ENCODE measurements at regions not wholly inside any gene's neighbourhood (a gene's known extent, or its start where the extent isn't known, plus 50 kb on each side); places are given as distances from the start of the nearest gene placed in this dataset.

DNA sequence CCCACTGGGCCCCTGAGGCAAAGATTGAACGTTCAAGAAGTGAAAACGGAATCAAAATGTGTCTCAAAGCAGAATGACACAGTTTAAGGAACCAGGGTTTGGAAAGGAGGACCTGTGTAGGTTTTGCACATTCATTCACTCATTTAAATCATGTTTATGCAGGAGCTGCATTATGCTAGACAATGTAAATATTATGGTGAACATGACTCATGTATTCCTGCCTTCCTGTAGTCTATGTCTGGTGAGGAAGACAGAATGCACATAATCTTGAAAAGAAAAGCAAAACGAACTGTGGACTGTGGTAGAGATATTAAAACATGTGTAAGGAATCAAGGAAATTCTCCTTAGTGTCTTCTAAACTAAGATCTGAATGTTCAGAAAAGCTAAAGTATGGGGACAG is 311.8 kb upstream of the SMIM31 start:
- intact Hi-C loops (cut with DNase I, micrococcal nuclease), result no loop called here
- ATAC-seq (no peak), DNase-seq (no peak)
- ChIA-PET POLR2A (no interaction called here), CTCF (no interaction called here)
- Mint-ChIP-seq H3K27ac (no peak overlapping the region), H3K36me3 (ENCODE audit: low read depth) (no peaks in the 10 kb centered on the region), H3K9me3 (ENCODE audit: low read depth) (no peaks in the 10 kb centered on the region), H3K27me3 (no peaks in the 10 kb centered on the region), H3K4me3 (no peak overlapping the region), H3K4me1 (no peaks in the 10 kb centered on the region)

DNA sequence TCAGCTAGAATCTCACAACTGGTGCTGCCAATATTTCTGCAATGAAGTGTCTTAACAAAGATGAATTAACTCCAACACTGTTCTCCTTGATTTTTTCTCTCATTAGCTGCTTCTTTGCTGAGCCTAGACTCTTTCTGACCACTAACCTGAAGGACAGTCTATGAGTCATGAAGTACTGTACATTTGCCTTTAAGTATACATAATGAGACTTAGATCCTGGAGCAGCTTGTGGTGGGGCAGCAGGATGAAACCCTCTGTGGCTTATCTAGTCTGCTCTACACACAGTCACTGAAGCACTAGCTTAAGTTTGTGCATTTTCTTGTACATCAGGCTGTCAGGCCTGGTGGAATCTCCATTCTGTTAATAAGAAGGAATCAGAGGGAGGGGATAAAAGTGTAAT is 307.4 kb upstream of the SMIM31 start:
- no peaks in the 10 kb centered on the region for H3K27me3 Mint-ChIP-seq
- no peaks in the 10 kb centered on the region for H3K9me3 Mint-ChIP-seq (ENCODE audit: low read depth)
- intact Hi-C loops (cut with DNase I, micrococcal nuclease), result no loop called here
- no peaks in the 10 kb centered on the region for H3K4me1 Mint-ChIP-seq
- ATAC-seq (no peak), DNase-seq (no peak)
- H3K36me3 Mint-ChIP-seq (ENCODE audit: low read depth), result no peaks in the 10 kb centered on the region
- H3K27ac Mint-ChIP-seq, result no peak overlapping the region
- CTCF ChIA-PET, result interaction anchor here (0.7 kb wide), 1 partner anchor 53 kb away, joined by 3 read pairs; no protein-coding TSS in a partner anchor
- H3K4me3 Mint-ChIP-seq, result no peak overlapping the region
- POLR2A ChIA-PET, result no interaction called here

DNA sequence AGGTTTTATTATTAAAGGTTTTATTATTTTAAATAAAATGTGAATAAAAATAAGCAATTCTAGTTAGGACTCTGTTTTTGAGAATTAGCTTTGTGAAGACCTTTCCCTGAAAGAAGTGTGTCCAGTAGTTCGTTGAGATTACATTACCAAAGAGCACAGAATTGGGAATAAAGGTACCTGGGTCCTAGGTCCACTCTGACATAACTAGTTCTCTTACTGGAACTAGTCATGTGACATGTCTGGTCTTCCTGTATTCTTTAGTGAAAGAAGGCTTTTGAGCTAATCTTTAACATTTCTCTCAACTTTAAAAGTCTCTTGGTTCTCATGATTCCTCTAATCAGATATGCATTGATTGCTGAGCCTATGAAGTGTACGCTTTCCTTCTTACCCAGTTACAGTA is 292.0 kb upstream of the SMIM31 start:
- Mint-ChIP-seq H3K27ac (no peak overlapping the region), H3K4me1 (no peaks in the 10 kb centered on the region), H3K4me3 (no peak overlapping the region), H3K9me3 (ENCODE audit: low read depth) (no peaks in the 10 kb centered on the region), H3K36me3 (ENCODE audit: low read depth) (no peaks in the 10 kb centered on the region), H3K27me3 (no peaks in the 10 kb centered on the region)
- POLR2A ChIA-PET, result no interaction called here
- no peak for ATAC-seq
- CTCF ChIA-PET, result no interaction called here
- intact Hi-C loops (cut with DNase I, micrococcal nuclease), result no loop called here
- DNase-seq, result no peak

DNA sequence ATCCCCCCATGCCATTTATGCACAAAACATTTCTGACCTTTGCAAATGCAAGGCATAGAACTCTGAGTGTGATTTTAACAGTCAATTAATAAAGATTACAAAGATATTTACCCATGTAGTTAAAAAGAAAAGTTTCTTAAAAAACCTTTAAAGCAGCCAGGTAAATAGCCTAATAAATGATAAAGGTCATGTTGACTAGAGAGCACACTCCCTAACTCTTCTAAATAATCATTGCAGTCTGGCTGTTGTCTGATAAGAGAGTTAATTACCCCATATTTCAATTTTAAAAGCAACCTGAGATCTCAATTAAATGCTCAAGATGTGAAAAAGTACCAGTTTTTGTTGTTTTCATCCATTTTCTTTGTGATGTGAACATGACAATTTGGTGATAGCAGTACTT is 291.5 kb upstream of the SMIM31 start:
- no peaks in the 10 kb centered on the region for H3K27me3 Mint-ChIP-seq
- no peak overlapping the region for H3K27ac Mint-ChIP-seq
- no peak for ATAC-seq
- no peaks in the 10 kb centered on the region for H3K9me3 Mint-ChIP-seq (ENCODE audit: low read depth)
- intact Hi-C loops (cut with DNase I, micrococcal nuclease), result no loop called here
- ChIA-PET POLR2A (no interaction called here), CTCF (no interaction called here)
- no peak for DNase-seq
- no peaks in the 10 kb centered on the region for H3K36me3 Mint-ChIP-seq (ENCODE audit: low read depth)
- H3K4me1 Mint-ChIP-seq, result no peaks in the 10 kb centered on the region
- no peak overlapping the region for H3K4me3 Mint-ChIP-seq

DNA sequence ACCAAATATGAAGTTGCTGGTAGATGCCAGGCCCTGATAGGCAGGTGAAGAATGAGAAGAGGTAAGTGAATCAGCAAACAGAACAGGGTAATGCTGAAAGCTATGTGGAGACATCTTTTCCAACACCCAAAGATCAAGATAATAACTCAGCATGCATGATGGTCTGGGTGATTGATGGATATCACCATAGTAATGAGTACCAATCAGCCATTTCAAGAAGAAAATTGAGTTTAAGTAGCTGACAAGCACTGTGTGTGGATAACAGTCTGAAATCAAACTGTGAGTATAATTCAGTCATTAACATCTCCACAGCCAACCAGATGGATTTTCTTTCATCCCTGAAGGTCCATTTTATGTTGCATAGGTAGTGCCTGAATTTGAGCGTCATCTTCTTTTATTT is 289.6 kb upstream of the SMIM31 start:
- Mint-ChIP-seq H3K27me3 (no peaks in the 10 kb centered on the region), H3K9me3 (ENCODE audit: low read depth) (no peaks in the 10 kb centered on the region), H3K27ac (no peak overlapping the region), H3K4me1 (no peaks in the 10 kb centered on the region), H3K36me3 (ENCODE audit: low read depth) (no peaks in the 10 kb centered on the region), H3K4me3 (no peak overlapping the region)
- no peak for DNase-seq
- intact Hi-C loops (cut with DNase I, micrococcal nuclease), result no loop called here
- ATAC-seq, result no peak
- CTCF ChIA-PET, result interaction anchor here (1.3 kb wide), 1 partner anchor 19 kb away, joined by 3 read pairs; no protein-coding TSS in a partner anchor
- POLR2A ChIA-PET, result no interaction called here

DNA sequence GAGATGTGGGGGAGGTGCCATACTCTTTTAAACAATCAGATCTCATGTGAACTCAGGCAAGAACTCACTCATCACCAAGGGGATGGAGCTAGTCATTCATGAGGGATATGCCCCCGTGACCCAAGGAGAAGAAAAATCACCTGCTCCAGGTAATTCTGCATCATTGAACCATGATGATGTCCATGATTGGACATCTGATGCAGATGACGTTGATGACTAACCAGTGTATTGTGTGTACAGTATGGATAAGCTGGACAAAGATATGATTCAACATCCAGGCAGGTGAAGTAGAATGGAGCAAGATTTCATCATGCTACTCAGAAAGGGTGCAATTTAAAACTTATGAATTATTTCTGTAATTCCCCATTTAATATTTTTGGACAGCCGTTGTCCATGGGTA is 286.4 kb upstream of the SMIM31 start:
- no peaks in the 10 kb centered on the region for H3K4me1 Mint-ChIP-seq
- CTCF ChIA-PET, result no interaction called here
- H3K27ac Mint-ChIP-seq, result no peak overlapping the region
- H3K9me3 Mint-ChIP-seq (ENCODE audit: low read depth), result no peaks in the 10 kb centered on the region
- intact Hi-C loops (cut with DNase I, micrococcal nuclease), result no loop called here
- no peak for ATAC-seq
- no peak overlapping the region for H3K4me3 Mint-ChIP-seq
- H3K36me3 Mint-ChIP-seq (ENCODE audit: low read depth), result no peaks in the 10 kb centered on the region
- POLR2A ChIA-PET, result no interaction called here
- DNase-seq, result no peak
- no peaks in the 10 kb centered on the region for H3K27me3 Mint-ChIP-seq

DNA sequence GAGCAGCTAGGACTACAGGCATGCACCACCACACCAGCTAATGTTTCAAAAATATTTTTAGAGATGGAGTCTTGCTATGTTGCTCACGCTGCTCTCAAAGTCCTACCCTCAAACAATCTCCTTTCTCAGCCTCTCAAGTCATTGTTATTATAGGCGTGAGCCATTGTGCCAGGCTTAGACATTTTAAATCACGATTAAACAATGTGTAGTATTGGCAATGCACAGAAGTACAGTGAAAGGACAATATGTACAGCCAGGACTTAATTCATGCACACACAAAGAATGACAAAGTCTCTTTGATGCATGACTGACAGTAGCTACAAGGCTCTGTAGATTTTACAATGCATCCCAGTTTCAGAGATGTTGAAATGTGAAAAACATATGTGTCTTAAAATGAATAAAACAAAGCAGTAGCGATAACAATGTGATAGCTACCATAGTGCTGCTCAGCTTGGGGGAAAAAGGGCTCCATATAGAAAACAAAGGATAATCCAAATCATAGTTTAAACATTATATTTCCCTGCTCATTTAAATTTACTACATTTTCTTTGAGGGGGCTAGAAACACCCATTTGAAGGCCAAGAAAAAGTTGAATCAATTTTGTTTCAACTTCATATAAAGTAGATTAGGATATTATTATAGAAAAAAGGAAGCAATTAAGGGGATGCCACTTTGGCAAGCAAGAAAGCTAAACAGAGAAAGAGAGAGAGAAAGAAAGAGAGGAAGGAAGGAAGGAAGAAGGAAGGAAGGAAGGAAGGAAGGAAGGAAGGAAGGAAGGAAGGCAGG is 272.4 kb upstream of the SMIM31 start:
- POLR2A ChIA-PET, result no interaction called here
- ATAC-seq (no peak), DNase-seq (no peak)
- Mint-ChIP-seq H3K4me1 (no peaks in the 10 kb centered on the region), H3K4me3 (no peak overlapping the region), H3K27ac (no peak overlapping the region), H3K36me3 (ENCODE audit: low read depth) (no peaks in the 10 kb centered on the region), H3K9me3 (ENCODE audit: low read depth) (no peaks in the 10 kb centered on the region), H3K27me3 (peaks cover 3% of the 10 kb centered on the region)
- CTCF ChIA-PET, result interaction anchor here (0.7 kb wide), 1 partner anchor 236 kb away, joined by 3 read pairs; no protein-coding TSS in a partner anchor
- intact Hi-C loops (cut with DNase I, micrococcal nuclease), result no loop called here

DNA sequence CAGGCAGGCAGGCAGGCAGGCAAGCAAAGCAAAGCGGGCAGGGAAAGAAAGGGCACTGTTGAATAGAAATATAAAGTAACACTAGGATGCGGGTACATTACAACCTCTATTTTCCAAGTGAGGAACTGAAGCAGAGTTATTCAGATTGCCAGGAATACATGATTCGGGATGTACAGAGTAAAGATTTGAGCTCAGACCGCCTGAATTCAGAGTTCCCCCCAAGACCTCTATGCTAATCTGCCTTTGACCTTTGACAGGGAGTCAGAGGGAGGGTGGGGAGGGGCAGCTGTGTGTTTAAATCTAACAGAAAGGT is 271.9 kb upstream of the SMIM31 start:
- Mint-ChIP-seq H3K27me3 (peaks cover 3% of the 10 kb centered on the region), H3K4me1 (no peaks in the 10 kb centered on the region), H3K36me3 (ENCODE audit: low read depth) (no peaks in the 10 kb centered on the region), H3K4me3 (no peak overlapping the region), H3K9me3 (ENCODE audit: low read depth) (peaks cover 2% of the 10 kb centered on the region), H3K27ac (no peak overlapping the region)
- no peak for ATAC-seq
- CTCF ChIA-PET, result interaction anchor here (0.7 kb wide), 1 partner anchor 236 kb away, joined by 3 read pairs; no protein-coding TSS in a partner anchor
- no peak for DNase-seq
- intact Hi-C loops (cut with DNase I, micrococcal nuclease), result no loop called here
- POLR2A ChIA-PET, result no interaction called here

DNA sequence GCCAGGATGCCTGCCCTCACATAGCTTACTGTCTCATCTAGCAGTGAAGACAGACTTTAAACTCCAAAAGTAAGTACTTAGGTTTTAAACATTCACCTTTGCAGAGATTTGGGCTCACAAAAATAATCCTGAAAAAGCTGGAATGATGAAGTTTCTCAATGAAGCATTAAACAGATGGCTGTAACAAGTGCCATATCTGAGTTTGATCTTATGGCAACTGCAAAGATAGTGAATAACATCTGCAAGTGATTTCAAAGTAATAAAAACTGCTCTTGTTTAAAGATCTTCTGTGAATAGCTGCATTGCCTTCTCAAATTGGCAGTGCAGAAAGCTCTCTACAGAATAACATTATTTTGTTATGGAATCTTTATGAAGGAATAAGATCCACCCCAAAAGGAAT is 271.2 kb upstream of the SMIM31 start:
- ChIA-PET POLR2A (no interaction called here), CTCF (no interaction called here)
- H3K4me3 Mint-ChIP-seq, result no peak overlapping the region
- ATAC-seq, result no peak
- no peaks in the 10 kb centered on the region for H3K4me1 Mint-ChIP-seq
- no peak overlapping the region for H3K27ac Mint-ChIP-seq
- peaks cover 3% of the 10 kb centered on the region for H3K27me3 Mint-ChIP-seq
- intact Hi-C loops (cut with DNase I, micrococcal nuclease), result no loop called here
- no peaks in the 10 kb centered on the region for H3K36me3 Mint-ChIP-seq (ENCODE audit: low read depth)
- H3K9me3 Mint-ChIP-seq (ENCODE audit: low read depth), result peaks cover 3% of the 10 kb centered on the region
- no peak for DNase-seq

DNA sequence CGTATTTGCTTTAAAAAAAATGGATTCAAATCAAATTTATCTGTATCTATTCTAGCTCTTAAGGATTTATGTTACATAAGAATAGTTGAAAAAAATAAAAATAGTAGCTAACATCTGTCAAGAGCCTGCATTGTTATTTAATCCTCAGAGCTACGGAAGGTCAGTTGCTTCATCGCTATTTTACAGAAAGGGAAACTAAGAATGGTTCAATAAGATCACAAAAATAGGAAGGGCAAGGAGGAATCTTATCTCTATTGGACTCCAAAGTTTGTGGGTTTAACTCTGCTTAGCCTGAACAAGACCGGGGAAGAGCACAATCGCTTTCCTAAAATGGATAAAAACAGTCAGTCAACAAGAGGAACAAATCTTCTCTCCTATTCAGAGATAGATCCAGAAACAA is 270.2 kb upstream of the SMIM31 start:
- Mint-ChIP-seq H3K27me3 (no peaks in the 10 kb centered on the region), H3K36me3 (ENCODE audit: low read depth) (no peaks in the 10 kb centered on the region), H3K9me3 (ENCODE audit: low read depth) (peaks cover 3% of the 10 kb centered on the region), H3K4me3 (no peak overlapping the region), H3K4me1 (no peaks in the 10 kb centered on the region), H3K27ac (no peak overlapping the region)
- DNase-seq, result no peak
- ChIA-PET CTCF (no interaction called here), POLR2A (no interaction called here)
- no peak for ATAC-seq
- intact Hi-C loops (cut with DNase I, micrococcal nuclease), result no loop called here

DNA sequence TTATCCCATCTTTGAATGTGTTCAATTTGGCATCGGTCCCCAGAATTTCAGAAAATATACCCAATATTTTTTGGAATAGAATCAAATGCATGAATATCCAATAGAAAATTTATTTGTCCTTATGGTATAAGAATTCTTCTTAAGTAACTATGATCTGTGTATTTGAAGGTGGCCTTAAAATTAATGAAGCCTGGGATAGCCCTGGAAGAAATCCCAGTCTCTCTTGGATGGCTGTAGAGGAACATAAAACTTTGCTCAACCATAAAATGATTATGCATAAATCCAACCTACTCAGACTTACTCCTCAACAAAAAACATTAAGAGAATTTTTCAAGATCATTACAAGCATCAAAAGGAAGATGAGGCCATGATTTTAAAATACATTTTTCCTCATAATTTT is 269.4 kb upstream of the SMIM31 start:
- Mint-ChIP-seq H3K36me3 (ENCODE audit: low read depth) (no peaks in the 10 kb centered on the region), H3K4me1 (no peaks in the 10 kb centered on the region), H3K9me3 (ENCODE audit: low read depth) (peaks cover 3% of the 10 kb centered on the region), H3K27ac (no peak overlapping the region), H3K27me3 (no peaks in the 10 kb centered on the region), H3K4me3 (no peak overlapping the region)
- DNase-seq (no peak), ATAC-seq (no peak)
- ChIA-PET POLR2A (no interaction called here), CTCF (no interaction called here)
- intact Hi-C loops (cut with DNase I, micrococcal nuclease), result no loop called here

DNA sequence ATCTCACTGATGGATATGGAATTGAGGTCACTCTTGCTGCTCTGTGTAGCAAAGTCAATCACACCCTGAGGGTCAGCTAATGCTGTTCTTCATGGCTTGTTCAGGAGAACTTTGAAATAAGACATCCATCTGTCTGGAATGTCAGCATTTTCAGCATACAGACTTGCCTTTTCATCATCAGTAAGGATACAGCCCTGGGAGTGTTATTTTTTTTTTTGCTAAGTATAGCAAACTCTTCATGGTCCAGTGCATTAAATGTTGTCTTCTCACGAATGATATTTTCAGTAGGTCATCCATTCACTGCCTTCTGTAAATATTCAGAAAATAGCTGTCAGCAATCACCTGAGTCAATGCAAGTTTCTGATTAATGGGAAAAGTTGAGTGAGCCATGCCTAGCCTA is 268.8 kb upstream of the SMIM31 start:
- no peaks in the 10 kb centered on the region for H3K27me3 Mint-ChIP-seq
- no peak for DNase-seq
- H3K9me3 Mint-ChIP-seq (ENCODE audit: low read depth), result peaks cover 3% of the 10 kb centered on the region
- CTCF ChIA-PET, result no interaction called here
- no peaks in the 10 kb centered on the region for H3K4me1 Mint-ChIP-seq
- no peak overlapping the region for H3K27ac Mint-ChIP-seq
- H3K4me3 Mint-ChIP-seq, result no peak overlapping the region
- H3K36me3 Mint-ChIP-seq (ENCODE audit: low read depth), result no peaks in the 10 kb centered on the region
- ATAC-seq, result no peak
- intact Hi-C loops (cut with DNase I, micrococcal nuclease), result no loop called here
- POLR2A ChIA-PET, result no interaction called here

DNA sequence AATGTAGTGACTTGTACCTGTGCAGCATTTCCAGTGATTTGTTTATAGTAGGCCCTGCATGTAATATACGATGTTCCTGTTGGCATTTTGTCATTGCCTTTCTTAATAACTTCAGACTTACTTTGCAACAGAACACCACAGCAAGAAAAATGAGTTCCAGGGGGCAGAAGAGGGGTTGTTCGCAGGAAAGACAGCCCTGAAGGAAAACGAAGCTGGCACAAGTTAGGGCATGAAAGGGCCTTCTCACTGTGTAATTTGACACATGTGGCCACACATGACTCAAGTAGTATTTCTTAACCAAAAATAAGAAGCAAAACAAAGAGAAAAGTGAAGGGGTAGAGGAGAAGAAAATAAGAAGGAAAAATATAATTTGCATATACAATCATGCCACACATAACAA is 265.8 kb upstream of the SMIM31 start:
- Mint-ChIP-seq H3K27ac (no peak overlapping the region), H3K36me3 (ENCODE audit: low read depth) (no peaks in the 10 kb centered on the region), H3K4me1 (no peaks in the 10 kb centered on the region), H3K4me3 (no peak overlapping the region), H3K9me3 (ENCODE audit: low read depth) (peaks cover 3% of the 10 kb centered on the region), H3K27me3 (no peaks in the 10 kb centered on the region)
- ATAC-seq (no peak), DNase-seq (no peak)
- CTCF ChIA-PET, result no interaction called here
- intact Hi-C loops (cut with DNase I, micrococcal nuclease), result no loop called here
- POLR2A ChIA-PET, result no interaction called here
